NOMO-1 treated with dmso at 0.1 percent for 144 hours (cell line): ENCODE measurements at regions not wholly inside any gene's neighbourhood (a gene's known extent, or its start where the extent isn't known, plus 50 kb on each side); places are given as distances from the start of the nearest gene placed in this dataset.

Experiments
- DNase-seq: peaks from one replicate; lab custom pipeline; 2025; ENCODE audit not compliant: unreplicated experiment; lab: John Stamatoyannopoulos, UW

DNA sequence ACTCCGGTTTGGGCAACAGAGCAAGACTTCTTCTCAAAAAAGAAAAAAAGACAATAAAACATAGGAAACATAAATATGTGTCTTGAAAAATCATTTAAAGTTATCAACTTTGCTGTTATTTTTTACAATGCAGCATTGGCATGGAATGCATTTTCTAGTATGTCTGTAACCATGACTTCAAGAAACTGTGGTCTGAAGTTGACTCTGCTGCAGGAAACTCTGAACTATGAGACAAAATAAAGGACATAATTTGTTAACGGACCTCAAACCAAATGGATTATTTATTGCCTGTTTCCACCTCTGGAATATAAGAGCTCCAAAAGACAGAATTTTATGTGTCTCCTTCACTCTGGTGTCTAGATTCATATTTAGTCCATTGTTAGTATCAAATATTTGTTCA is 79.1 kb downstream of the TRIB2 start:
- no peak for DNase-seq

DNA sequence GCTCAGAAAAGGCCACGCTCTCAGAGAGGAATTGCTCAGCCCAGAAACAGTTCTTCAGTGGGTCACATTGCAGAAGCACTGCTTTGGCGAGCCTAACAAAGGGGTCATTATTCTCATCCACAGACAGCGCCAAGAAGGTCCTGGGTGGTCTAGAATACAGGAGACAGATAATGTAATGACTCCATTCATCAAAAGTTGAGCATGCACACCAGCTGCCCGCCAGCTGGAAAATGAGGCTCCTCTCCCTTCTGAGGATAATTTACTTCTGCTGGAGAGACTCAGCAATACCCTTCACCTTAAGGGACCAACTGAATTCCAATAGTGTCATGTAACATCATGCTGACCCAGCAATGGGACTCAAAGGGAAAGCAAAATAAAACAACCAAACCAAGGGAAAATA is 79.9 kb downstream of the TRIB2 start:
- no peak for DNase-seq

DNA sequence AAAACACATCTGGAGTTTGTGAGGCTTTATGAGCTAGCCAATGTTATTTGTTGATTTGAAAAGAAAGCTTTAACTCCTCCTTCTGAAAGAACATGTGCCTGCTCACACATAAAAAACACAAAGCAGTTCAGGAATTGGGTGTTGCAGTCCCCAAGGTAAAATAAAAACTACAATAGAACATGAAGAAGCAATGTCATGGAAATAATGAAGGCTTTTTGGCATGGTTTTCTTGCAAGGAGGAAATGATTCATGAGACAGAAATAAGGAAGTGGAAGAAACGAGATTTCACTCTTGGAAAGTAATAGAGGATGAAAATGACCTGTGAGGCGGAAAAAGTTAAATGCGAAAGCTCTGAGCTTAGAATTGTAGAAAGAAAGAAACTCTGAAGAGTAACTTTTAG is 81.1 kb downstream of the TRIB2 start:
- DNase-seq: peak; percentile 15

DNA sequence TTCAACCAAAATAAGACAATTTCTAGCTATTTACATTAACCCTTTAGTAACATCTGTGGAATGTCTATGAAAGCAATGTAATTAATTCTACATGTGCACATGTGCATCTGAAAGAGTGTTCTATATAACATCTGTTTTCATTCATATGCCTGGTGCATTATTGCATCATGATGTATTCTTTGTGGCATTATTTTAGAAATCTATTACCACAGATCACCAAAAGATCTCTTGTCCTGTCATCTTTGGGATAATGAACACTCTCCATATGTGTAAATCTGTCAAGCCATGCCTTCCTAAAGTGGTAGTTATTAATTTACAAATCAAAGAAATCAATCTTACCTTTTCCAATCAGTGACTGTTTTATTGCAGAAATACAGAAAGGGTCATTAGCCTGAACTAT is 86.9 kb downstream of the TRIB2 start:
- no peak for DNase-seq

DNA sequence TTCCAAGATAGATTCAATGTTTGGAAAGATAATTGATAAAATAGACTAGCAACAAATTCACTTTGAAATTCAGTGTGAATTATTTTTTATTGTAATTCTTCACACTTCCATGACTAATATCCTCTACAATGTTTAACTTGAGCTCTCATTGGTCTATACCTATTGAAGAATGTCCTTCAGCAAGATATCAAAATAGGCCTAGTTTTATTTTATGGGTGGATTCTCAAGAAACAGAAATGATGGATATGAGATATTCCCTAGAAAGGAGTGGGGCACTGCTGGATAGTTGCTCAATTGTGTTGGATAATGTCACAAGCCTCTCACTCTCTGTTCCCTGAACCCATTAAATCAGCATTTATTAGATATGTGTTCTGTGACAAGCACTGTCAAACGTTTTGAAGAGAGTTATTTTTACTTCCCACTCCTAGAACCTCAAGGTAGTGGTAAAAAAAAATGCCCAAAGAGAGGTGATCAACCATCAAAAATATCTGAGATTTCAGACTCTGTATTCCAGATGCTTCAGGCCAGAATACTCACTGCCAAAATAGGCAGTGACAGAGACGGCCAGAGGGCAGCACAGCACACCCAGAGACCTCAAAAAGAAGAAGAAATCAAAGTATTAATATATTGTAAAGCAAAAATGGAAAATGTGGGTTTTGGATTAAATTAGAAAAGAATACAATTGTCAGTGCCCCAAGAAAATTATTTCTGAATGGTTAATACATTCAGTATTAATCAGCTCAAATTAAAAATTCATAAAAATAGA is 87.5 kb downstream of the TRIB2 start:
- DNase-seq: no peak

DNA sequence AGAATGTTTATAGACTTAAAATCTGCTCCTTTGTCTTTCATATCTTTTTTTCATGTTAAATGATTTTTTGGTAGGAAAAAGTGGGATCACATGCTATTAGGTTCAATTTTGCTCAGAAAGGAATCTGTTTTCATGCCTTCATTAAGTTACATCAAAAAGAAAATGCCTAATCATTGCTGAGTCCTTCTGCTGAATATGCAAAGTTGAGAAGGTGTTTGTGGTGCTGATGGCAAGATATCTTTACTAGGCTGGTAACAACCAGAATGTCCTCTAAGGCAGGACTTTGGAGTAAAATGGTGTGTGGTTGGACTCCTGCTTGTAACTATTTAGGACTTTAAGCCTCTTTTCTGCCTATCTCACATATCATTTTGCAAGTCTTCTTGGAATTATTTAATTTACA is 88.3 kb downstream of the TRIB2 start:
- DNase-seq: no peak

DNA sequence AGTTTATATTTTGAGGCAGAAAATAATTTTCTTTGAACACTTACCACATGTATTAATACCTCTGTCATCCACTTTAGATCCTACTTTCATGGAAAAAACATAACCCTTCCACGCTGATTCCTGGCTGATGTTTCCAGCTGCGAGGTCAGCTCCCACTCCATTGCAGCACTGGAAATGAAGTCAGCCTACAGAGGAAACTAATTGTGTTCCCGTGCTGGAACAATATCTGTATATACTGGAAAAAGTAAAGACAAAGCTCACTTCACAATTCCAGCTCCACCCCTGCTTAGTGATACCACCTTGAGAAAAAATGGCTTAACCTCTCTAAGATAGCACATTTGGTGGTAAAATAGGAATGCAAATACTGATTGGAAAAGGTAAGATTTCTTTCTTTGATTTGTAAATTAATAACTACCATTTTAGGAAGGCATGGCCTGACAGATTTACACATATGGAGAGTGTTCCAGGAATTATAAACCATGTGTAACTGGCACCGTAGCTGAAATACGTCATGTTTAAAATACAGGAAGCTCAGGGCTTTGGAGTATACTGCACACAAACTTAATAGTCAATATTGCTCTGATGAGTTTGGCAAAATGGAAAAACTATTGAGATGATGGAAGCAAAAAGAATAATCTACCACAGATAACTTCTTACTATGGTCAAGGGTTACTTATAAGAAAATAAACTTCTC is 90.0 kb downstream of the TRIB2 start:
- no peak for DNase-seq

DNA sequence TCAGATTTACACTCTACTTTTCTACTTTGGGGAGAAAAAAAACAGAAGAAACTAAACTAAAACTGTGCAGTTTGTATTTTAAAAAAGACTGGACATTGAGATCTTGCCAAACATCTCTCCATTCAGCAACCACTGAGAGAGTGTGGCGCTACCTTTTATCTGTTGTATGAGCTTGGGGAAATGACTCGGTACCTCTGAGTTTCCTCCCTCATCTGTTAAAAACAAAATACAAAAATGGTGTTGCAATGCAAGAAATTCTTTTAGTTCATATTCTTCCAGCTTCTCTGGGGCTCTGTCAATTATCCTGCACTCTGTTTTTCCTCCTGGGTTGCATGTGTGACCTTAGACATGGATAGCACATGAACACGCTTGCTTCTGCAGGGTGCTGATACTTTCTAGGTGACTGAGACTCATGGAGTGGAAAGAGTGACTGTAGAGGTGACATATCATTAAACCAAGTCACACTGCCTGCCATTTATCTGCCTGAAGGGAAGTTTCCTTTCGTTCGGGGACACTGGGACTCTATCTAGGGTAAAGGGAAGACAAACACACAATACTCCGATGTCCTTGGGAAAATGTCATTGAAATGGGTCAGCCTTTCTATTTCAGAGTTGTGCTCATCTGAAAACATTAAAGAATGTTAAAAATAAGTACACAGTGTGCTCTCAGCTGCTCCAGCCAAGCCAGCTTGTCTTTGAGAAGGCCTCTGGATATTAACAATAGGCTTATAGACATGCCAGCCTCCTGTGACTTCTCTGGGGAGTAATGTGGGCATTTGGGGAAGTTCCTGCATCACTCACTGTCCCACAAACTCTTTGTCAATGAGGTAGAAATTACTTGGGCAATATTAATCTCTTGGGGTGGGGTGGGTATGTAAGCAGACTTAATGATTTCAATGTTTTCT is 91.4 kb downstream of the TRIB2 start:
- peak; percentile 7 for DNase-seq

DNA sequence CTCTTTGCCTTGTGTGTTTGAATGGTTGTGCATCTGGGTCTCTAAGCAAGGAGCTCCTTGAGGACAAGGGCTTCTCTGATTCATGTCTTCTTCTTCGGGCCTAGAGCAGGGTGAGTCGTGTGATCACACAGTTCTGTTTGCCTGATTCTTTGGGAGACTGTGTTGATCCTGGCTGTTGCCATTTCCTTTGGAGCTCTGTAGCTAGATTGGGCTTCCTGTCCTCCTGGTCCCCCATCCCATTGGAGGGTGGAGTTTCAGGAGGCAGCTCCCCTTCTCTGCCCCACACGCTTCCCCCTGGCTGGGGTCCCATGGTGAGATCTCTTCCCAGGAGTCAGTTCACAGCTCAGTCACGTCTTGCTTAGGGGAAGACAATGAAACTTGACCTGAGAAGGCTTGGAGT is 92.8 kb downstream of the TRIB2 start:
- DNase-seq: no peak

DNA sequence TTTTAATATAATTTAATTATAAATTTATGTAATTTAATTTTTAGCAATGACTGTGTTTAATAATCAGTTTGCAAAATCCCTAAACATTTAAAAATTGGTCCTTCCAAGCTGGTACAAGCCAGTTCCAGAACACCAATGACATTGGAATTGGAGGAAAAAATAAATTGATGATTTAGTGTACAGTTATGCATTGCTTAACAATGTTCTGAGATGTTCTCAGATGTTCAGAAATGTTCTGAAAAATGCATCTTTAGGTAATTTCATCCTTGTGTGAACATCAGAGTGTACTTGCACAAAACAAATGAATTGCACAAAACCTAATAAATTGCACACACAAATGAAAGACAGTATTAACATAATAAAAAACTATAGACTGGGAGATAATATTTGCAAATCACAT is 95.2 kb downstream of the TRIB2 start:
- DNase-seq: no peak

DNA sequence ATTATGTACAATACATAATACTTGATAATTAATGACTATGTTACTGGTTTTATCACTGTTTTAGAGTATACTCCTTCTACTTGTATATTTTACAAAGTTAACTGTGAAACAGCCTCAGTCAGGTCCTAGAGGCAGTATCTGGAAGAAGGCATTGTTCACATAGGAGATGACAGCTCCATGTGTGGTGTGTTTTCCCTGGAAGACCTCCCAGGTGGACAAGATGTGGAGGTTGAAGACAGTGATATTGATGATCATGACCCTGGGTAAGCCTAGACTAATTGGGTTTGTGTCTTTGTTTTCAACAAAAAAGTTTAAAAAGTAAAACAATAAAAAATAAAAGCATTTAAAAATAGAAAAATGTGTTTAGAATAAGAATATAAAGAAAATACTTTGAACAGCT is 96.4 kb downstream of the TRIB2 start:
- DNase-seq: no peak

DNA sequence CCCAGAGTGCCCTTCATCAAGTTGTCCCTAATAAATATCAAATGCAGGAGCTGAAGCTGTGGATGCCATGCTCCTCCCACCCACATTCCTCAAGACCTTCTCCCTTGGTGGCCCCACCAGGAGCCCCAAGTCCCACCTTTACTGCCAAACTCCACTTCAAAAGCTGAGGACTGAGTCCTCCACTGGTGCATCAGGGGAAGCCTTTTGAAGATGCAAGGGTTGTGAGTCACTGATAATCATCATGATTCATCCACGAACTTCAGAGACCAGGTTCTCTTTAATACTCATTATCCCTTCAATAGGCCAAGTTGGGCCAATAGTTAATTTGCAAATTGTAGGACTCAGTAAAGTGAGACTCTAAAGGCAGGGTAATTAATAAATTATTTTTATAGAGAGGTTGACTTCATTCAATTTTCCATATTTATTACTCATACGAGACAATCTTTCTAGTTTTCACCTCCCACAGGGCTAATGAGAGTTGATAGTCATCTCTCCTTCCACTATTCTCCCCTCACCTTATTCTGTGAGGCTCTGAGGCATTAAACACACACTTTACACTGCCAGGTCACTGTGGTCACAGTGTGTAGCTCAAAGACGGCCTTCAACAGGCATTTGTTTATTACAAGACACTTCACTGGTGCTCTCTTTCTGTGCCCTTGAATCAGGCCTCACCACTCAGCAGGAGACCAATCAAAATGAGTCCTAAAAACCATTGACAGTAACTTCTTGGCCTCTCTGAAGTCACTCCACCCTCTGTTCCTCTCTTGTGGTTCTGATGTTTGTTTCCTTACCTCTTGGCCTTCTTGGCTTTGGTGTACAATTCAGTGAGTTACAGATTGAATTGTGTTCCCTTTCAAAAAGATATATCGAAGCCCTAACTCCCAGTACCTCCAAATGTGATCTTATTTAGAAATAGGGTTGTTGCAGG is 99.9 kb downstream of the TRIB2 start:
- DNase-seq: no peak

DNA sequence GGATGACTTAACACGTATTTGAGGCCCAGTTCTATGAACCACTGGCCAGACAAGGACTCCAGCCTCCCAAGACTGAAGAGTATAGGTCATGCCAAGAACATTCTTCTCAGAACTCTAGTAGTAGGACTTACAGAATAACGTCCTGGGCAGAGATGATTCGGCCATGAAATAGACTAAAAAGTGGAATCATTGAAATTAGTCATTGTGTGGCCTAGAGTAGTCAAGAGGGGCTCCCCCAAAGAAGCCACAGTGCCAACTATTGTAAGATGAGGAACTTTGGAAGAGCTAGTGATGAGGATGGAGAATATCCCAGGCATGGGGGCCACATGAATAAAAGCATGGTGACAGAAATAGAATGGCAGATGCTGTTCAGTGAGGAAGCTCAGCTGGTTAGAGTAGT is 101.1 kb downstream of the TRIB2 start:
- no peak for DNase-seq

DNA sequence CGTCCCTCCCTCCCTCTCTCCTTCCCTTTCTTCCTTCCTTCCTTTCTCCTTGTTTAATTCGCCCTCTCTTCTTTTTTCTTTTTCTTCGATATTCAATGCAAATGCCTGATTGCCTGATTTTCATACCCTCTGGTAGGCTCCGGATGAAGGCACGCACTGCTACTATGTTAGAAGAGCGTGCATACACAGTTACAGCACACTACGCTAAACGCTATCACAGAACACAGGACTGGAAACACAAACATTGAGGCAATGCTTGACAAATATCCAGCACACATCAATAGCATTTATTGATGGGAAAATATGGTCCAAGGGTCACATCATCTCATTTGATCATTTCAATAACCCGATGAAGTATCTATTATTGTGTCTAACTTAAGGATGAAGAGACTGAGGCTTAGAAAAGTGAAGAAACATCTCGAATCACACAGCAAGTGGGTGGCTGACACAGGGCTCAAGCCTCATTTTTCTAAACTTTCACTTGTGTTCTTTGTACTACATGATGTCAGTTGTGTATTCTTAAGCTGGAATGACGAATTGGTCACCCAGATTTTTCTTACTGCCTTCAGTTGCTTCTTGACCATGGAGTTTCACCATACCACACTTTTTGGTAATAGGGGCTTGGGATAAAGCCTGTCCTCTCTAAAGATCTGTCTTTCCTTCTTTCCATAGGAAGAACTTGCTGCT is 101.8 kb downstream of the TRIB2 start:
- DNase-seq: no peak

DNA sequence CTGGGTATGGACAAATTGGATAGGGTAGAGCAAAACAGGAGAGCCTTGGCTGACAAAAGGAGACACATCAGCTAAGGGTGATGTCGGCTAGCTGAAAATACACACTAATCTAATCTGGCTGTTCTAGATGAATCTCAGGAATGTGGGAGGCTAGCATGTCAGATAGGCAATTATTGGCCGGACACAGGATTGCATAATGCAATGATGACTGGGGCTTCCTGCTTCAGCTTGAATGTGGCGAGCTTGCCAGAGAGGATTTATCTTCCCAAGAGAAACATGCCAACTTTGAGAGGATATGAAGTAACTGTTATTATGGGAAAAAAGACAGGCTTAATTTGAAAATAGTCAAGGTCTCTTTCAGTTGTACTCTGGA is 102.4 kb downstream of the TRIB2 start:
- peak; percentile 56 for DNase-seq

DNA sequence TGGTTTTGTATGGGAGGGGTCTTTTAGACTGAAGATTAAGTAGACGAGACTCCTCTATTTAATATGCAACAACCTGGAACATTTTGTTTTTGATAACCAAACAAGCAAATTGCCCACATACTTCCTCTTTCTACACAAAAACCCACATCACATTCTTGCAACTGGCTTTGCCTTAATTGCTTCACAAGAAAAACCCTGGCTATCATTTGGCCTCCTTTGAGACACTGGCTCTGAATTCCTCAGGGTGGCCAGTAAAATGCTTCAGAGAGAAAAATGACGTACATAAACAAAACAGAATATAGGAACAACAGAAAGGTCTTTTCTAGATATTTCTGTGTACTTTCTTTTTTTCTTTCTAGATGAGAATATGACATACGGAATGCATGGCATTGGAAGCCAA is 103.0 kb downstream of the TRIB2 start:
- DNase-seq: peak; percentile 51

DNA sequence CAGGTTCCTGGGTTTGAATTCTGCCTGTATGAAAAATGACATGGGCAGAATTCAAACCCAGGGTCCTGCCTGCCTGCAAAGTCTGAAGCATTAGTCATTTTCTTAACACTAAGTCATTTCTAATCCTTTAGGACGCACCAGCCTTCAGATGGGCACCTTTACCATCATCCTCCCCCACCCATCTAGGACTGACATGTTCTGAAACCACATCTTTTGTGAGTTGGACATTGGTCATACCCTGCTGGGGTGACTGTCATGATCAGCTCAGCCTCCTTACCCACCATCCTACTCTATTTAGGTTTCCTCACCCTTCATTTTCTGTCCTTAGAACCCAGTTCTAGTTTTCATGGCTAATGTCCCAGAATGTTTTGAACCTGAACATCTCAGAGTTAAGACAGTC is 104.9 kb downstream of the TRIB2 start:
- DNase-seq: no peak

DNA sequence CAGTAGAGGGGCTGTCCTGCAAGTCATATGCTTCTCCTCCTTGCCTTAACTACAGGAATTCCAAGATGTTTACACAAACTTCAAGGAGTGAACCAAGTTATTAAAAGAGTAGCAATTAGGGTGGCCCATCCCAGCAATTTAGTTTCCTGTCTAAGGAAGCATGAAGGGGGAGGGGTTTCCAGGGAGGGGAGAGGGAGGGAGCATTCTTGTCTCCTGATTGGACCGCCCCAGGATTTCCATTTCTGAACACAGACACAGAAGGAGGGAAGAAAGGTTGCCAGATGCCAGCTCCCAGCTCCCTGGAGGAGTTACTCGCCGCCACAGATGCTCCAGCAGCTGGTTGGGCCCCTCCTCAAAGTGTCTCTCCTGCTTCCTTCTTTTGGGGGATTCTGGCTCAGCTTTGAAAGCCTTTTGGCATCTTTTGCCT is 107.6 kb downstream of the TRIB2 start:
- DNase-seq: no peak

DNA sequence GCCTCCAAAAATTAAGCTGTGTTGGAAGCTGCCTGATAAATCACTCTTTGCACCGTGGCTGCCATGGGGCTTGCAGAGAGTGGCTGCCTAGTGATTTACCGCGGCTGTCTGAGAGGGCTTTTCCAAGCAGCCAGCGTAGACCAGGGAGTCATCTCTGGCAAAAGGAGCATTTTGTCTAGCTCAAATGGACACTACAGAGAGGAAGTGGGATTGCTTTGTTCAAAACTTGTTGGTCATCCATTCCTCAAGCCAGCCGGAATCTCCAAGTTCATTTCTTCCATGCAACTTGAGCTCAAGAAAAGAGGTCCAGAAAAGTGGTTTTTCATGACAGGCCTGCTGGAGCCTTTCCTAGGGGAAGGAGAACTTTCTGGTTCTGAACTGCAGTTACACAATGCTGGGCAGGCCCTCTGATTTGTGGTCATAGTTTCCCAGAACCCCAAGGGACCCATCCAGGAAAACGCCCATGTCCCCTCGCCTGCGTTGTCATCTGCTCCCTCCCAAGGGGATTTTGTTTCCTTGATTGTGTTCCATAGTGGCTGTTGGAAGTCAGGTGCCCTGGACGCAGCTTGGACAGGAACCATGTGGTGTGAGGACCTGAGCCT is 108.1 kb downstream of the TRIB2 start:
- no peak for DNase-seq

DNA sequence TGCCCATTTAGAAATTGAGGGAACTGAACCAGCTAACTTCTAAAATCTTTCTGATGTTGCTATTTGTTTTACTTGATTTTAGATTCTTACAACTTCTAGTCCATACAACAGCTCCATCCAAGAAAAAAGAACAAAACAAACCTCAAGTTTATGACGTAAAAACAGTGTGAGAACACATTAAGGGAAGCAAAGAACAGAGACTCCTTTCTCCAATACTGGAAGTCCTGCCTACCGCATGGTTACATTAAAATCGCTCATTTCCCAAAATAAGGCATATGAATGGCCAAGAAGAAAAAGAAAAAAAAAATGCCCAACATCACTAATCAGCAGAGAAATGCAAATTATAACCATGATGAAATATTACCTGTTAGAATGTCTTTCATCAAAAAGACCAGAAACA is 110.0 kb downstream of the TRIB2 start:
- no peak for DNase-seq
